Immature natural killer cell (primary cell): ENCODE measurements at regions not wholly inside any gene's neighbourhood (a gene's known extent, or its start where the extent isn't known, plus 50 kb on each side); places are given as distances from the start of the nearest gene placed in this dataset.
"Not testable (repeated sequence)": the region's sequence is repeated elsewhere in the genome, so short reads cannot be mapped to it uniquely, and the experiment has no call there.

Experiments
- DNase-seq, 3 donors: peaks; one replicate each; pipeline ENCODE4 v3.0.0; 2022; ENCODE audit warnings: mixed read lengths in 1 of 3
- H3K27ac Mint-ChIP-seq, 6 donors: one replicate each; pipeline ENCODE4 v1.8.0; 2020; ENCODE audit warnings: mixed read lengths in 6 of 6, mild to moderate bottlenecking in 5 of 6, inconsistent platforms in 4 of 6, moderate library complexity in 3 of 6
- H3K27me3 Mint-ChIP-seq, 3 donors: one replicate each; pipeline ENCODE4 v1.8.0; 2020 to 2021; ENCODE audit warnings: low read depth in 3 of 3, mild to moderate bottlenecking in 3 of 3, mixed read lengths in 3 of 3, moderate library complexity in 3 of 3, inconsistent platforms in 1 of 3
- H3K36me3 Mint-ChIP-seq, 3 donors: one replicate each; pipeline ENCODE4 v1.8.0; 2020; ENCODE audit warnings: mixed read lengths in 3 of 3, inconsistent platforms in 2 of 3, mild to moderate bottlenecking in 2 of 3
- H3K4me1 Mint-ChIP-seq, 2 donors: one replicate each; pipeline ENCODE4 v1.8.0; 2020; ENCODE audit warnings: inconsistent platforms in 2 of 2, mild to moderate bottlenecking in 2 of 2, mixed read lengths in 2 of 2, moderate library complexity in 1 of 2
- H3K4me3 Mint-ChIP-seq, 5 donors: one replicate each; pipeline ENCODE4 v1.8.0; 2020; ENCODE audit warnings: mild to moderate bottlenecking in 5 of 5, mixed read lengths in 5 of 5, inconsistent platforms in 3 of 5, moderate library complexity in 3 of 5
- H3K9me3 Mint-ChIP-seq, 6 donors: one replicate each; pipeline ENCODE4 v1.8.0; 2020; ENCODE audit warnings: mild to moderate bottlenecking in 6 of 6, mixed read lengths in 6 of 6, inconsistent platforms in 4 of 6, moderate library complexity in 3 of 6

- DNase-seq = no peak
- no peaks in the 10 kb centered on the region for H3K36me3 Mint-ChIP-seq
- H3K9me3 Mint-ChIP-seq = peaks cover 9 to 29% (median 14%) of the 10 kb centered on the region in 6 donors
- no peaks in the 10 kb centered on the region for H3K27me3 Mint-ChIP-seq
- H3K4me3 Mint-ChIP-seq = no peak overlapping the region
- H3K27ac Mint-ChIP-seq = no peak overlapping the region
- H3K4me1 Mint-ChIP-seq = no peaks in the 10 kb centered on the region
Observed at GRCh38 chr5:145470396-145470979, 364.7 kb downstream of the PRELID2 start.

GRCh38 chr5:145467446-145467845 lies 367.7 kb downstream of the PRELID2 start:
- Mint-ChIP-seq H3K27ac (no peak overlapping the region), H3K27me3 (no peaks in the 10 kb centered on the region), H3K4me3 (no peak overlapping the region), H3K4me1 (no peaks in the 10 kb centered on the region), H3K9me3 (peaks cover 3 to 39% (median 16%) of the 10 kb centered on the region in 6 donors), H3K36me3 (no peaks in the 10 kb centered on the region)
- no peak for DNase-seq

- no peaks in the 10 kb centered on the region for H3K27me3 Mint-ChIP-seq
- DNase-seq = no peak
- H3K4me1 Mint-ChIP-seq = no peaks in the 10 kb centered on the region
- H3K4me3 Mint-ChIP-seq = no peak overlapping the region
- no peak overlapping the region for H3K27ac Mint-ChIP-seq
- H3K9me3 Mint-ChIP-seq = peaks cover 3 to 38% (median 15%) of the 10 kb centered on the region in 6 donors
- H3K36me3 Mint-ChIP-seq = no peaks in the 10 kb centered on the region
Observed at GRCh38 chr5:145466533-145466932, 368.6 kb downstream of the PRELID2 start.

GRCh38 chr5:145465474-145466263 lies 369.5 kb downstream of the PRELID2 start:
- no peaks in the 10 kb centered on the region for H3K36me3 Mint-ChIP-seq
- peaks cover 3 to 33% (median 11%) of the 10 kb centered on the region in 6 donors for H3K9me3 Mint-ChIP-seq
- no peaks in the 10 kb centered on the region for H3K27me3 Mint-ChIP-seq
- no peak for DNase-seq
- no peaks in the 10 kb centered on the region for H3K4me1 Mint-ChIP-seq
- no peak overlapping the region for H3K27ac Mint-ChIP-seq
- H3K4me3 Mint-ChIP-seq = no peak overlapping the region

DNA sequence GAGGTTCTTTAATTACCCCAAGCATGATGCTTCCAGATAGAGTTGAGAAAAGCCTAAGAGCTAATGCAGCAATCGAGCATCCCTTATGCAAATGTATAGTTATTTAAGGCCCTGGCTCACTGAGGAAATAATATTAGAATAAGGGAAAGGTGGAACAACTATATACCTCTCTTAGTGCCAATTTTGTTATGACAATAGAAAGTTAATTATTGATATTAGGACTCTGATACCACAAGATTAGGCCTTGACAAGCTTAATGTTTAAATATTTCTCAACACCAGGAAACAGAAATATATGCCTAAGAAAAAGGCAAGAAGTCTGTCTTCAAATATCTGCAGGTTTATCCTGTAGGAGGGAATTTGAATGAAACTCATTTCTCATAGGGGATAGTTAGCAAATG lies 371.0 kb downstream of the PRELID2 start:
- H3K9me3 Mint-ChIP-seq = peaks cover 3 to 24% (median 8%) of the 10 kb centered on the region in 6 donors
- no peak overlapping the region for H3K27ac Mint-ChIP-seq
- H3K36me3 Mint-ChIP-seq = no peaks in the 10 kb centered on the region

DNA sequence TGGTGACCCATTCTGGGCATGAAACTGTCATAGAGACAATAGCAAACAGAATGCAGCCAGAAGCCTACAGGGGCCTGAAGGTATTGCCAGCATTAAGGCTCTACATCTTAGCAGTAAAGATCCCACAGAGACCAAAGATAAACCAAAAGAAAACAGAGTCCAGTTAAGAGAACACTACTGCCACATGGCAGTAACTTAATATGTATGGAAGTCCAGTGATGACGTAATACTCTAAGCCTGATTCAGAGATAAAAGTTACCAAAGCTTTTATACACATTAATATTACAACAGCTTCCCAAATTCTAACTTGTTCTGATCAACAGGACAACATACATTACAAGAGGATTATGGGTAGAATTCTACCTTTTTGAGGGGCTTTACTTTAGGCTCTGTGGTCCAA lies 371.5 kb downstream of the PRELID2 start:
- peaks cover 2 to 20% (median 7%) of the 10 kb centered on the region in 6 donors for H3K9me3 Mint-ChIP-seq
- H3K27ac Mint-ChIP-seq = no peak overlapping the region
- DNase-seq = no peak
- H3K4me1 Mint-ChIP-seq = no peaks in the 10 kb centered on the region
- no peaks in the 10 kb centered on the region for H3K36me3 Mint-ChIP-seq
- peaks cover 0 to 2% (median 0%) of the 10 kb centered on the region in 3 donors for H3K27me3 Mint-ChIP-seq
- H3K4me3 Mint-ChIP-seq = no peak overlapping the region

More for the DNA sequence above, 371.0 kb downstream of the PRELID2 start:
- Mint-ChIP-seq H3K4me3 (no peak overlapping the region), H3K4me1 (no peaks in the 10 kb centered on the region), H3K27me3 (peaks cover 0 to 2% (median 0%) of the 10 kb centered on the region in 3 donors)
- no peak for DNase-seq

DNA sequence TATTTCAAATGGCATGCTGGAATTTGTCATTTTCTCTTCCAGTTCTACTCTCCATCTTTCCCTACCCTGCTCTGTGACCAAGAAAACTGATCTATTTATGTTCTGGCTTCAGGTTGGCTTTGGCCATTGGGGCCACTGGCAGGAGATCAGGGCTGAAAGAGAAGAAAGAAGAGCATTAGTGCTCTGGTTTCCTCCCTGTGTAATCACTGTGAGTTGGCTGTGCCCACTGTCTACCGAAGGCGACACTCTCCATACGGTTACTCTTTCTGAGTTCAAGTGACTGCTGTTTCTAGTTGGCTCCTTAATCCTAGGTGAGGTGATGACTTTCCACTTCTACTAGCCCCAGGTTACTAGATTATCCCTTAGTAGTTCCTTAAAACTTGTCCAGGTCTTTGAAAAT lies 372.6 kb downstream of the PRELID2 start:
- Mint-ChIP-seq H3K4me1 (no peaks in the 10 kb centered on the region), H3K9me3 (peaks cover 3 to 26% (median 7%) of the 10 kb centered on the region in 6 donors), H3K27me3 (peaks cover 0 to 2% (median 0%) of the 10 kb centered on the region in 3 donors), H3K36me3 (no peaks in the 10 kb centered on the region), H3K4me3 (no peak overlapping the region), H3K27ac (no peak overlapping the region)
- no peak for DNase-seq

- H3K9me3 Mint-ChIP-seq = peaks cover 4 to 13% (median 12%) of the 10 kb centered on the region in 6 donors
- H3K36me3 Mint-ChIP-seq = no peaks in the 10 kb centered on the region
- H3K27me3 Mint-ChIP-seq = no peaks in the 10 kb centered on the region
- H3K4me3 Mint-ChIP-seq = no peak overlapping the region
- H3K4me1 Mint-ChIP-seq = no peaks in the 10 kb centered on the region
- no peak for DNase-seq
- H3K27ac Mint-ChIP-seq = no peak overlapping the region
Observed at GRCh38 chr5:145450286-145450885, 384.8 kb downstream of the PRELID2 start.

DNA sequence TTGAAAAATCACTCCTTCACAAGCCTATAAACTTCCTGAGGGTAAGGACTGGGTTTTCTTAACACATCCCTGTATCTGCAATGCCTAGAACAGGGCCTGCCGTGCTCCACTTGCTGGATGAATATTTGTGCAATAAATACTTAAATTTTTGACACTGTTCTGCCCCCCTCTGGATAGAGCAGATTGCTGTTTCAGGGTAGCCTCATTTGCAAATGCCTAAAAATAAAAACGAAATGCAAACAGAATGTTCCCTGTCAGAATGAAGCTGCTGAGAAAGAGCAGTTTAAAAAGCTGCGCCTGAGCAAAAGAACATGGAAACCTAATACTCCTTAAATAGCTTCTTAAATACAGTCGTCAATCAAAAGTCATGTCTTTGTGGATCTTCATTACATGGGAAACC lies 385.3 kb downstream of the PRELID2 start:
- H3K4me1 Mint-ChIP-seq = no peaks in the 10 kb centered on the region
- no peaks in the 10 kb centered on the region for H3K27me3 Mint-ChIP-seq
- no peaks in the 10 kb centered on the region for H3K36me3 Mint-ChIP-seq
- H3K9me3 Mint-ChIP-seq = peaks cover 4 to 16% (median 11%) of the 10 kb centered on the region in 6 donors
- DNase-seq = no peak
- no peak overlapping the region for H3K4me3 Mint-ChIP-seq
- H3K27ac Mint-ChIP-seq = no peak overlapping the region

- H3K4me3 Mint-ChIP-seq, H3K27ac Mint-ChIP-seq, H3K27me3 Mint-ChIP-seq, H3K4me1 Mint-ChIP-seq, DNase-seq, H3K36me3 Mint-ChIP-seq: not testable (repeated sequence)
- H3K9me3 Mint-ChIP-seq = peaks cover 4 to 29% (median 17%) of the 10 kb centered on the region in 6 donors
Observed at GRCh38 chr5:145446875-145447274, 388.3 kb downstream of the PRELID2 start.

GRCh38 chr5:145446412-145446811 lies 388.7 kb downstream of the PRELID2 start:
- no peaks in the 10 kb centered on the region for H3K27me3 Mint-ChIP-seq
- no peak overlapping the region for H3K27ac Mint-ChIP-seq
- peaks cover 4 to 33% (median 19%) of the 10 kb centered on the region in 6 donors for H3K9me3 Mint-ChIP-seq
- H3K4me3 Mint-ChIP-seq = no peak overlapping the region
- no peak for DNase-seq
- no peaks in the 10 kb centered on the region for H3K4me1 Mint-ChIP-seq
- no peaks in the 10 kb centered on the region for H3K36me3 Mint-ChIP-seq

- peaks cover 7 to 44% (median 21%) of the 10 kb centered on the region in 6 donors for H3K9me3 Mint-ChIP-seq
- no peaks in the 10 kb centered on the region for H3K27me3 Mint-ChIP-seq
Observed at GRCh38 chr5:145445027-145445426, 390.1 kb downstream of the PRELID2 start.

GRCh38 chr5:145443964-145444363 lies 391.2 kb downstream of the PRELID2 start:
- Mint-ChIP-seq H3K27ac (no peak overlapping the region), H3K4me3 (no peak overlapping the region), H3K27me3 (no peaks in the 10 kb centered on the region), H3K36me3 (peaks cover 0 to 3% (median 0%) of the 10 kb centered on the region in 3 donors), H3K9me3 (peaks cover 9 to 47% (median 25%) of the 10 kb centered on the region in 6 donors), H3K4me1 (no peaks in the 10 kb centered on the region)
- DNase-seq = no peak

More at GRCh38 chr5:145445027-145445426, 390.1 kb downstream of the PRELID2 start:
- Mint-ChIP-seq H3K36me3 (peaks cover 0 to 3% (median 0%) of the 10 kb centered on the region in 3 donors), H3K4me1 (no peaks in the 10 kb centered on the region), H3K27ac (no peak overlapping the region), H3K4me3 (no peak overlapping the region)
- no peak for DNase-seq

DNA sequence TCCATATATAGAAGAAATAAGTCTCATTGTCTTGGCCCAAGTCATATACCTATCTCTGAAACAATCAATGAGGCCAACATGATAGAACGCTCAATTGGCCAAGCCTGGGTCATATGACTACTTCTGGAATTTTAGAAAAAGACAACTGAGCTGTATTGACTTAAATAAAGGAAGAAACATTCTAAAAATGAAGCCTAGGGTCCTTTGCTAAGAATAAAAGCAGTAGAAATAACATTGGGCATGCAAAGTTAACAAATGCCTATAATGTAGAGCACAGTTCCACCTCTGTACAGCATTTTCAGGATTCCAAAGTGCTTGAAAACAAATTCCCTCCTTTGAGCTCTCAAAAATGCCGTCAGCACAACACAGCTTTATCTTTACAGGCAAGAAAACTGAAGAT lies 391.8 kb downstream of the PRELID2 start:
- Mint-ChIP-seq H3K4me3 (no peak overlapping the region), H3K27ac (no peak overlapping the region), H3K27me3 (no peaks in the 10 kb centered on the region), H3K9me3 (peaks cover 13 to 47% (median 22%) of the 10 kb centered on the region in 6 donors), H3K4me1 (no peaks in the 10 kb centered on the region), H3K36me3 (peaks cover 0 to 3% (median 0%) of the 10 kb centered on the region in 3 donors)
- no peak for DNase-seq
